Ovary (tissue), 3 donors: ENCODE measurements at regions not wholly inside any gene's neighbourhood (a gene's known extent, or its start where the extent isn't known, plus 50 kb on each side); places are given as distances from the start of the nearest gene placed in this dataset.

Experiments used
- POLR2A ChIP-seq: fragments of 450-650 bp; IDR thresholded peaks from one replicate; pipeline ENCODE4 v1.6.1; 2017; ENCODE audit warnings: antibody characterized with exemption, mild to moderate bottlenecking, moderate library complexity
- TF ChIP-seq, protein P1 (sequence below), 3 donors: fragments of 450-650 bp in 2 of 3; fragments of 200-600 bp in 1 of 3; IDR thresholded peaks; one replicate each; pipeline versions ENCODE4 v1.5.1 to v1.8.0; 2016 to 2022; ENCODE audit warnings: antibody characterized with exemption in 3 of 3, mild to moderate bottlenecking in 1 of 3
- donor health status: DM: no; HTN: no; CAD: no.

DNA sequence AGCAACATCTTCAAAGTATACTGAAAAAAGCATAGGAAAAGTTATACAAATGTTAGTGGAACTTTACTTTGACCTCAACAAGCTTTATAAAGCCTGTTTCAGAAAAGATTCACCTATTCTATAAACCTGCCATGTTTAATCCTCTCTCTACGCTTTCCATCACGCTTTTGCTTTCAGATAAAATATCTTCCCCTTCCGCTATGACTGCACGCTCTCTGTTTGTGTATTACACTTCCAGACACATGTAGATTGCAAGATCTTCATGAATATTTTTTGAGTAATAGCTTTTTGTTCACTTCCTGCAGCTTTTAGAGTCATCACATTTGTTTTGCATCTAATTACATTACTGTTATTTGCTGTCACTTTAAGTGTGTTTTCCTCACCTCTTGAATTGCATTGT is 271.4 kb downstream of the RASSF9 start:
- TF ChIP-seq, protein P1, sequence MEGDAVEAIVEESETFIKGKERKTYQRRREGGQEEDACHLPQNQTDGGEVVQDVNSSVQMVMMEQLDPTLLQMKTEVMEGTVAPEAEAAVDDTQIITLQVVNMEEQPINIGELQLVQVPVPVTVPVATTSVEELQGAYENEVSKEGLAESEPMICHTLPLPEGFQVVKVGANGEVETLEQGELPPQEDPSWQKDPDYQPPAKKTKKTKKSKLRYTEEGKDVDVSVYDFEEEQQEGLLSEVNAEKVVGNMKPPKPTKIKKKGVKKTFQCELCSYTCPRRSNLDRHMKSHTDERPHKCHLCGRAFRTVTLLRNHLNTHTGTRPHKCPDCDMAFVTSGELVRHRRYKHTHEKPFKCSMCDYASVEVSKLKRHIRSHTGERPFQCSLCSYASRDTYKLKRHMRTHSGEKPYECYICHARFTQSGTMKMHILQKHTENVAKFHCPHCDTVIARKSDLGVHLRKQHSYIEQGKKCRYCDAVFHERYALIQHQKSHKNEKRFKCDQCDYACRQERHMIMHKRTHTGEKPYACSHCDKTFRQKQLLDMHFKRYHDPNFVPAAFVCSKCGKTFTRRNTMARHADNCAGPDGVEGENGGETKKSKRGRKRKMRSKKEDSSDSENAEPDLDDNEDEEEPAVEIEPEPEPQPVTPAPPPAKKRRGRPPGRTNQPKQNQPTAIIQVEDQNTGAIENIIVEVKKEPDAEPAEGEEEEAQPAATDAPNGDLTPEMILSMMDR (IDR thresholded peaks at IDR 0.05): no peak
- TF ChIP-seq POLR2A: no peak
